Astrocyte (in vitro differentiated cells and primary cell): ENCODE measurements at regions not wholly inside any gene's neighbourhood (a gene's known extent, or its start where the extent isn't known, plus 50 kb on each side); places are given as distances from the start of the nearest gene placed in this dataset.

Source experiments
- DNase-seq: peaks from one replicate; pipeline ENCODE4 v3.0.0-alpha.2; 2010; ENCODE audit warnings: low read depth
- FAIRE-seq: peaks from 2 replicates; lab custom pipeline; 2011; peaks lifted over from hg19 to GRCh38; lab: Jason Lieb, UNC
- H2AFZ ChIP-seq: 2 replicates; pipeline ENCODE4 v1.6.0; 2012; ENCODE audit warnings: low read depth, low read length, inconsistent platforms
- H3K27ac ChIP-seq: 2 replicates; pipeline ENCODE4 v1.5.1; 2011; ENCODE audit warnings: low read depth, low read length, inconsistent platforms
- H3K27me3 ChIP-seq: 2 replicates; pipeline ENCODE4 v1.6.0; 2011; ENCODE audit warnings: low read length, inconsistent platforms; ENCODE audit not compliant: insufficient read depth
- H3K36me3 ChIP-seq: 2 replicates; pipeline ENCODE4 v1.5.1; 2011; ENCODE audit warnings: low read length, inconsistent platforms; ENCODE audit not compliant: insufficient read depth
- H3K4me1 ChIP-seq: 2 replicates; pipeline ENCODE4 v1.5.1; 2011; ENCODE audit warnings: low read length, inconsistent platforms; ENCODE audit not compliant: insufficient read depth
- H3K4me2 ChIP-seq: 2 replicates; pipeline ENCODE4 v1.6.0; 2012; ENCODE audit warnings: low read length, inconsistent platforms
- H3K4me3 ChIP-seq: 2 replicates; pipeline ENCODE4 v1.5.1; 2011; ENCODE audit warnings: low read depth, mild to moderate bottlenecking, low read length, inconsistent platforms; ENCODE audit not compliant: insufficient read depth
- H3K79me2 ChIP-seq: 2 replicates; pipeline ENCODE4 v1.6.0; 2012; ENCODE audit warnings: mild to moderate bottlenecking, low read length, inconsistent platforms; ENCODE audit not compliant: insufficient read depth
- H3K9ac ChIP-seq: 2 replicates; pipeline ENCODE4 v1.6.0; 2012; ENCODE audit warnings: mild to moderate bottlenecking, low read length, inconsistent platforms
- H3K9me3 ChIP-seq: 2 replicates; pipeline ENCODE4 v1.5.1; 2012; ENCODE audit warnings: low read depth, mild to moderate bottlenecking, low read length, inconsistent platforms; ENCODE audit not compliant: insufficient read depth
- H4K20me1 ChIP-seq: 2 replicates; pipeline ENCODE4 v1.6.0; 2012; ENCODE audit warnings: low read length, inconsistent platforms; ENCODE audit not compliant: insufficient read depth
- H3K27ac Mint-ChIP-seq: one replicate; pipeline ENCODE4 v1.8.0; 2021; ENCODE audit warnings: mild to moderate bottlenecking, mixed read lengths; ENCODE audit not compliant: unreplicated experiment
- H3K27me3 Mint-ChIP-seq: one replicate; pipeline ENCODE4 v1.8.0; 2021; ENCODE audit warnings: low read depth, mixed read lengths; ENCODE audit not compliant: unreplicated experiment
- H3K36me3 Mint-ChIP-seq: one replicate; pipeline ENCODE4 v1.8.0; 2021; ENCODE audit warnings: low read depth, mixed read lengths; ENCODE audit not compliant: unreplicated experiment
- H3K4me1 Mint-ChIP-seq: one replicate; pipeline ENCODE4 v1.8.0; 2021; ENCODE audit warnings: low read depth, mixed read lengths; ENCODE audit not compliant: unreplicated experiment
- H3K4me3 Mint-ChIP-seq: one replicate; pipeline ENCODE4 v1.8.0; 2021; ENCODE audit warnings: mild to moderate bottlenecking, moderate library complexity, mixed read lengths; ENCODE audit not compliant: unreplicated experiment
- H3K9me3 Mint-ChIP-seq: one replicate; pipeline ENCODE4 v1.8.0; 2021; ENCODE audit warnings: mild to moderate bottlenecking, mixed read lengths; ENCODE audit not compliant: unreplicated experiment
- CTCF ChIP-seq: IDR thresholded peaks from 2 replicates; pipeline ENCODE4 v1.5.1; 2011; ENCODE audit warnings: low read depth, mild to moderate bottlenecking, inconsistent platforms, low read length, moderate library complexity; ENCODE audit not compliant: insufficient read depth
- EZH2 ChIP-seq: IDR thresholded peaks from 2 replicates; pipeline ENCODE4 v1.6.1; 2012; ENCODE audit warnings: mild to moderate bottlenecking, low read length, inconsistent platforms; ENCODE audit not compliant: insufficient read depth

- H3K36me3 Mint-ChIP-seq, result no peaks in the 10 kb centered on the region
- H3K4me3 ChIP-seq, result no peak overlapping the region
- FAIRE-seq (no peak), DNase-seq (no peak)
- no peaks in the 10 kb centered on the region for H4K20me1 ChIP-seq
- H2AFZ ChIP-seq, result no peak overlapping the region
- no peak overlapping the region for H3K4me2 ChIP-seq
- no peaks in the 10 kb centered on the region for H3K27me3 ChIP-seq
- H3K4me1 ChIP-seq, result no peaks in the 10 kb centered on the region
- H3K9me3 ChIP-seq, result no peaks in the 10 kb centered on the region
- H3K9ac ChIP-seq, result no peak overlapping the region
- no peak overlapping the region for H3K27ac Mint-ChIP-seq
- no peak overlapping the region for H3K27ac ChIP-seq
- no peaks in the 10 kb centered on the region for H3K36me3 ChIP-seq
- no peaks in the 10 kb centered on the region for H3K79me2 ChIP-seq
- H3K4me3 Mint-ChIP-seq, result no peak overlapping the region
- peaks cover 5% of the 10 kb centered on the region for H3K4me1 Mint-ChIP-seq
- peaks cover 4% of the 10 kb centered on the region for H3K27me3 Mint-ChIP-seq
- TF ChIP-seq EZH2 (no peak), CTCF (no peak)
- H3K9me3 Mint-ChIP-seq, result no peaks in the 10 kb centered on the region
These were observed 99.7 kb upstream of the MAN2A1 start for GRCh38 chr5:109589986-109590385.

- Histone ChIP-seq H3K9ac (no peak overlapping the region), H3K27me3 (no peaks in the 10 kb centered on the region), H2AFZ (no peak overlapping the region), H3K27ac (no peak overlapping the region), H3K4me1 (no peaks in the 10 kb centered on the region), H3K4me2 (no peak overlapping the region), H3K4me3 (no peak overlapping the region), H3K79me2 (no peaks in the 10 kb centered on the region), H3K36me3 (no peaks in the 10 kb centered on the region), H4K20me1 (no peaks in the 10 kb centered on the region), H3K9me3 (no peaks in the 10 kb centered on the region)
- FAIRE-seq (no peak), DNase-seq (no peak)
- Mint-ChIP-seq H3K4me1 (peaks cover 7% of the 10 kb centered on the region), H3K36me3 (no peaks in the 10 kb centered on the region), H3K9me3 (no peaks in the 10 kb centered on the region), H3K27me3 (peaks cover 4% of the 10 kb centered on the region), H3K27ac (no peak overlapping the region), H3K4me3 (no peak overlapping the region)
- TF ChIP-seq CTCF (no peak), EZH2 (no peak)
These were observed 100.5 kb upstream of the MAN2A1 start for GRCh38 chr5:109589239-109589638.

- Histone ChIP-seq H4K20me1 (no peaks in the 10 kb centered on the region), H3K4me2 (no peak overlapping the region), H3K9ac (no peak overlapping the region), H3K27ac (no peak overlapping the region), H3K4me3 (no peak overlapping the region), H2AFZ (no peak overlapping the region), H3K79me2 (no peaks in the 10 kb centered on the region), H3K27me3 (no peaks in the 10 kb centered on the region), H3K9me3 (no peaks in the 10 kb centered on the region), H3K4me1 (no peaks in the 10 kb centered on the region), H3K36me3 (no peaks in the 10 kb centered on the region)
- H3K9me3 Mint-ChIP-seq, result no peaks in the 10 kb centered on the region
- peaks cover 7% of the 10 kb centered on the region for H3K4me1 Mint-ChIP-seq
- DNase-seq (no peak), FAIRE-seq (no peak)
- H3K4me3 Mint-ChIP-seq, result no peak overlapping the region
- H3K27me3 Mint-ChIP-seq, result peaks cover 4% of the 10 kb centered on the region
- no peaks in the 10 kb centered on the region for H3K36me3 Mint-ChIP-seq
- H3K27ac Mint-ChIP-seq, result no peak overlapping the region
- TF ChIP-seq CTCF (no peak), EZH2 (no peak)
These were observed 101.3 kb upstream of the MAN2A1 start for GRCh38 chr5:109588281-109589035.
